Mesothelial cell of epicardium (in vitro differentiated cells): ENCODE measurements at regions not wholly inside any gene's neighbourhood (a gene's known extent, or its start where the extent isn't known, plus 50 kb on each side); places are given as distances from the start of the nearest gene placed in this dataset.

ENCODE experiments used
- DNase-seq, 2 experiments: peaks; one replicate each; pipeline ENCODE4 v3.0.0; 2021; ENCODE audit warnings: low spot score in 2 of 2; ENCODE audit not compliant: unreplicated experiment in 2 of 2
- H3K27ac Mint-ChIP-seq: 2 replicates; pipeline ENCODE4 v1.8.0; 2021; ENCODE audit warnings: mixed read lengths
- H3K27me3 Mint-ChIP-seq: 2 replicates; pipeline ENCODE4 v1.8.0; 2021; ENCODE audit warnings: low read depth, mixed read lengths
- H3K36me3 Mint-ChIP-seq: 2 replicates; pipeline ENCODE4 v1.8.0; 2021; ENCODE audit warnings: mixed read lengths
- H3K4me1 Mint-ChIP-seq: 2 replicates; pipeline ENCODE4 v1.8.0; 2021; ENCODE audit warnings: mixed read lengths
- H3K4me3 Mint-ChIP-seq: 2 replicates; pipeline ENCODE4 v1.8.0; 2021; ENCODE audit warnings: mild to moderate bottlenecking, moderate library complexity, mixed read lengths
- H3K9me3 Mint-ChIP-seq: 2 replicates; pipeline ENCODE4 v1.8.0; 2021; ENCODE audit warnings: mixed read lengths
- TF ChIP-seq, protein P1 (sequence below): fragments of 200-600 bp; sonication (generic); IDR thresholded peaks from one replicate; pipeline ENCODE4 v1.5.0; 2021; ENCODE audit warnings: antibody characterized with exemption; ENCODE audit not compliant: unreplicated experiment

DNA sequence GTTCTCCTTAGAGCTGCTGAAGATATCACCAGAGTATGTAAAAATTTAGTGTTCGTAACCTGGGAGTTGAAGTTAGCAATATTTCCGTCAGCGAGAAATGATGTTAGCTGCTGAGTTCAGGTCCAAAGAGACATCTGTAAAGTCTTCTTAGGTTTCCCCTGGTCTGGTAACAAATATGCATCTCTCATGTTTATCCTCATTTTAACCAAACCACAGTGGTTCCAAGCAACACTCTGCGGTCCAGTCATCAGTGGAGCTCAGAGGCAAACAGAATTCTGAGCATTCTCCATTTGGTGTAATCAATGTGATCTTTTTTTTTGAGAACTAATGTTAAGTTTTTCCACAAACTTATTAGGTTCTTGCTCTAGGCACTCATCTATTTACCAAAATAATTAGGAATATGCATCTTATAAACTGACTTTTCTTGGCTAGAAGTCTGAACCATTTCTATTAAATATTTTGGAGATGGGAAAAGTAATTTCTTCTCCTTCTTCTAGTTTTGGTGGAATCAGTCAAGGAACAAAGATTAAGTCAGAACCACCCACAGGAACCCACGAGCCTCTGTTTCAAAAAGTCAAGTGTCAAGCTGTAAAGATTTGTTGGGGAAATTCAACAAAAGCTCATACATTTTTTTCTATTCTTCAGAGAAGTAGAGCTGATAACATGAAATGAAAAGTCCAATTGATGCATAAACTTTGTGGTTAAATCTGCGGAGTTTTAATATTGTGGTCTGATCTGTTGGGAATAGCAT, 64.7 kb downstream of the IFNG start:
- Mint-ChIP-seq H3K9me3 (peaks cover 10% of the 10 kb centered on the region), H3K27me3 (no peaks in the 10 kb centered on the region), H3K4me3 (no peak overlapping the region), H3K4me1 (no peaks in the 10 kb centered on the region), H3K36me3 (peaks cover 5% of the 10 kb centered on the region), H3K27ac (no peak overlapping the region)
- TF ChIP-seq, protein P1, sequence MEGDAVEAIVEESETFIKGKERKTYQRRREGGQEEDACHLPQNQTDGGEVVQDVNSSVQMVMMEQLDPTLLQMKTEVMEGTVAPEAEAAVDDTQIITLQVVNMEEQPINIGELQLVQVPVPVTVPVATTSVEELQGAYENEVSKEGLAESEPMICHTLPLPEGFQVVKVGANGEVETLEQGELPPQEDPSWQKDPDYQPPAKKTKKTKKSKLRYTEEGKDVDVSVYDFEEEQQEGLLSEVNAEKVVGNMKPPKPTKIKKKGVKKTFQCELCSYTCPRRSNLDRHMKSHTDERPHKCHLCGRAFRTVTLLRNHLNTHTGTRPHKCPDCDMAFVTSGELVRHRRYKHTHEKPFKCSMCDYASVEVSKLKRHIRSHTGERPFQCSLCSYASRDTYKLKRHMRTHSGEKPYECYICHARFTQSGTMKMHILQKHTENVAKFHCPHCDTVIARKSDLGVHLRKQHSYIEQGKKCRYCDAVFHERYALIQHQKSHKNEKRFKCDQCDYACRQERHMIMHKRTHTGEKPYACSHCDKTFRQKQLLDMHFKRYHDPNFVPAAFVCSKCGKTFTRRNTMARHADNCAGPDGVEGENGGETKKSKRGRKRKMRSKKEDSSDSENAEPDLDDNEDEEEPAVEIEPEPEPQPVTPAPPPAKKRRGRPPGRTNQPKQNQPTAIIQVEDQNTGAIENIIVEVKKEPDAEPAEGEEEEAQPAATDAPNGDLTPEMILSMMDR = no peak
- DNase-seq = no peak

GRCh38 chr12:68094195-68094594, 65.3 kb downstream of the IFNG start:
- DNase-seq = no peak
- no peak overlapping the region for H3K27ac Mint-ChIP-seq
- TF ChIP-seq, protein P1 = no peak
- no peaks in the 10 kb centered on the region for H3K27me3 Mint-ChIP-seq
- peaks cover 5% of the 10 kb centered on the region for H3K36me3 Mint-ChIP-seq
- no peak overlapping the region for H3K4me3 Mint-ChIP-seq
- H3K9me3 Mint-ChIP-seq = peaks cover 16% of the 10 kb centered on the region
- H3K4me1 Mint-ChIP-seq = no peaks in the 10 kb centered on the region

- Mint-ChIP-seq H3K27me3 (no peaks in the 10 kb centered on the region), H3K36me3 (peaks cover 5% of the 10 kb centered on the region), H3K9me3 (peaks cover 21% of the 10 kb centered on the region), H3K4me3 (no peak overlapping the region), H3K4me1 (no peaks in the 10 kb centered on the region), H3K27ac (no peak overlapping the region)
- DNase-seq = no peak
- TF ChIP-seq, protein P1 = no peak
These were observed 66.6 kb downstream of the IFNG start for GRCh38 chr12:68092976-68093375.

GRCh38 chr12:68089101-68089500, 70.4 kb downstream of the IFNG start:
- peaks cover 10% of the 10 kb centered on the region for H3K36me3 Mint-ChIP-seq
- no peak overlapping the region for H3K4me3 Mint-ChIP-seq
- DNase-seq = no peak
- H3K27me3 Mint-ChIP-seq = no peaks in the 10 kb centered on the region
- no peak overlapping the region for H3K27ac Mint-ChIP-seq
- TF ChIP-seq, protein P1 = no peak
- no peaks in the 10 kb centered on the region for H3K4me1 Mint-ChIP-seq
- H3K9me3 Mint-ChIP-seq = peaks cover 36% of the 10 kb centered on the region

GRCh38 chr12:68086019-68086603, 73.4 kb downstream of the IFNG start:
- DNase-seq = no peak
- peaks cover 16% of the 10 kb centered on the region for H3K36me3 Mint-ChIP-seq
- H3K4me1 Mint-ChIP-seq = no peaks in the 10 kb centered on the region
- TF ChIP-seq, protein P1 = no peak
- H3K9me3 Mint-ChIP-seq = peaks cover 48% of the 10 kb centered on the region
- no peak overlapping the region for H3K4me3 Mint-ChIP-seq
- no peaks in the 10 kb centered on the region for H3K27me3 Mint-ChIP-seq
- no peak overlapping the region for H3K27ac Mint-ChIP-seq
